CD4-positive, alpha-beta T cell (primary cell): ENCODE measurements at regions not wholly inside any gene's neighbourhood (a gene's known extent, or its start where the extent isn't known, plus 50 kb on each side); places are given as distances from the start of the nearest gene placed in this dataset.

Experiments used
- ATAC-seq: fragments of 200-7000 bp; cut with Tn5 transposase; one replicate; pipeline ENCODE4 v1.10.0; 2022; ENCODE audit warnings: mild to moderate bottlenecking; ENCODE audit not compliant: poor library complexity
- CTCF ChIA-PET: fragments of 350-600 bp; sonication (Branson Sonifier 250); formaldehyde crosslinking; loops from one replicate; lab custom pipeline; 2021; ENCODE audit warnings: antibody characterized with exemption, inconsistent platforms; lab: Charles Lee
- POLR2A ChIA-PET: fragments of 350-600 bp; sonication (Branson Sonifier 250); formaldehyde crosslinking; loops from one replicate; lab custom pipeline; 2021; ENCODE audit warnings: antibody characterized with exemption, inconsistent platforms; lab: Charles Lee
- DNase-seq, 14 experiments: peaks; one replicate each; pipeline ENCODE4 v3.0.0-alpha.2; 2013 to 2020; ENCODE audit warnings: mixed read lengths in 2 of 14
- H3K27ac ChIP-seq, 2 donors: one replicate each; pipeline versions ENCODE4 v1.5.1 to v1.7.0; 2013; ENCODE audit warnings: low read length in 2 of 2, low read depth in 1 of 2, mild to moderate bottlenecking in 1 of 2
- H3K27me3 ChIP-seq, 2 experiments: 1 replicate in 1 of 2; 2 replicates in 1 of 2; pipeline versions ENCODE4 v1.6.1 to v1.7.0; 2013; ENCODE audit warnings: low read length in 2 of 2, control low read depth in 1 of 2, mild to moderate bottlenecking in 1 of 2, moderate library complexity in 1 of 2; ENCODE audit not compliant: insufficient read depth in 2 of 2, control insufficient read depth in 1 of 2
- H3K36me3 ChIP-seq: one replicate; pipeline ENCODE4 v1.6.1; 2013; ENCODE audit warnings: low read length, control low read depth; ENCODE audit not compliant: insufficient read depth
- H3K4me1 ChIP-seq: one replicate; pipeline ENCODE4 v1.6.1; 2013; ENCODE audit warnings: low read length, control low read depth; ENCODE audit not compliant: insufficient read depth
- H3K4me3 ChIP-seq: one replicate; pipeline ENCODE4 v1.5.1; 2013; ENCODE audit warnings: mild to moderate bottlenecking, low read length, moderate library complexity
- H3K9me3 ChIP-seq, 2 experiments: 1 replicate in 1 of 2; 2 replicates in 1 of 2; pipeline versions ENCODE4 v1.6.1 to v1.7.0; 2013; ENCODE audit warnings: low read length in 2 of 2, mild to moderate bottlenecking in 2 of 2, control low read depth in 1 of 2, moderate library complexity in 1 of 2; ENCODE audit not compliant: control insufficient read depth in 1 of 2, insufficient read depth in 1 of 2
- H3K27ac Mint-ChIP-seq: one replicate; pipeline ENCODE4 v1.8.0; 2020; ENCODE audit warnings: mixed read lengths
- H3K27me3 Mint-ChIP-seq: one replicate; pipeline ENCODE4 v1.8.0; 2021; ENCODE audit warnings: mixed read lengths
- H3K36me3 Mint-ChIP-seq: one replicate; pipeline ENCODE4 v1.8.0; 2021; ENCODE audit warnings: low read depth, mixed read lengths
- H3K4me1 Mint-ChIP-seq: one replicate; pipeline ENCODE4 v1.8.0; 2021; ENCODE audit warnings: low read depth, mixed read lengths
- H3K4me3 Mint-ChIP-seq: one replicate; pipeline ENCODE4 v1.8.0; 2020; ENCODE audit warnings: mild to moderate bottlenecking, mixed read lengths
- H3K9me3 Mint-ChIP-seq: one replicate; pipeline ENCODE4 v1.8.0; 2020; ENCODE audit warnings: mixed read lengths
- CTCF ChIP-seq: fragments of 200-600 bp; IDR thresholded peaks from one replicate; pipeline ENCODE4 v1.8.0; 2022; ENCODE audit warnings: antibody characterized with exemption, mild to moderate bottlenecking
- intact Hi-C, 2 experiments: fragments of 100-400 bp; cut with DNase I in 1 of 2; cut with micrococcal nuclease in 1 of 2; formaldehyde crosslinking; loops; one replicate each; pipeline versions ENCODE4 v1.15.1 to v1.9.0; 2023 to 2025; cut with DNase I, micrococcal nuclease

- DNase-seq: no peak
- Mint-ChIP-seq H3K27me3 (no peaks in the 10 kb centered on the region), H3K4me1 (no peaks in the 10 kb centered on the region), H3K27ac (no peak overlapping the region), H3K9me3 (no peaks in the 10 kb centered on the region), H3K4me3 (no peak overlapping the region), H3K36me3 (no peaks in the 10 kb centered on the region)
- Histone ChIP-seq H3K27ac (no peak overlapping the region), H3K9me3 (no peaks in the 10 kb centered on the region), H3K4me3 (no peak overlapping the region), H3K27me3 (no peaks in the 10 kb centered on the region), H3K4me1 (no peaks in the 10 kb centered on the region), H3K36me3 (no peaks in the 10 kb centered on the region)
- ChIA-PET POLR2A (no interaction called here), CTCF (no interaction called here)
- no peak for ATAC-seq
- TF ChIP-seq CTCF: no peak
- intact Hi-C loops: no loop called here
Measured at GRCh38 chr16:85503679-85504231, 109.4 kb upstream of the GSE1 start.

- no peaks in the 10 kb centered on the region for H3K9me3 ChIP-seq
- H3K27me3 Mint-ChIP-seq: no peaks in the 10 kb centered on the region
- ATAC-seq: no peak
- intact Hi-C loops: no loop called here
- H3K27ac Mint-ChIP-seq: no peak overlapping the region
- H3K9me3 Mint-ChIP-seq: no peaks in the 10 kb centered on the region
- no peak for TF ChIP-seq CTCF
- no peaks in the 10 kb centered on the region for H3K27me3 ChIP-seq
- H3K4me3 Mint-ChIP-seq: no peak overlapping the region
- ChIA-PET POLR2A (no interaction called here), CTCF (no interaction called here)
- no peaks in the 10 kb centered on the region for H3K4me1 Mint-ChIP-seq
- no peaks in the 10 kb centered on the region for H3K36me3 Mint-ChIP-seq
- H3K4me3 ChIP-seq: no peak overlapping the region
- no peak overlapping the region for H3K27ac ChIP-seq
- no peaks in the 10 kb centered on the region for H3K36me3 ChIP-seq
- H3K4me1 ChIP-seq: no peaks in the 10 kb centered on the region
- DNase-seq: no peak
Measured at GRCh38 chr16:85504242-85504641, 108.9 kb upstream of the GSE1 start.

GRCh38 chr16:85505794-85506634 lies 107.1 kb upstream of the GSE1 start:
- no peak for TF ChIP-seq CTCF
- H3K36me3 ChIP-seq: no peaks in the 10 kb centered on the region
- H3K4me1 ChIP-seq: no peaks in the 10 kb centered on the region
- H3K27ac Mint-ChIP-seq: no peak overlapping the region
- DNase-seq: no peak
- no peak for ATAC-seq
- CTCF ChIA-PET: no interaction called here
- intact Hi-C loops: no loop called here
- no peaks in the 10 kb centered on the region for H3K27me3 Mint-ChIP-seq
- H3K27ac ChIP-seq: no peak overlapping the region
- H3K9me3 ChIP-seq: no peaks in the 10 kb centered on the region
- no peak overlapping the region for H3K4me3 Mint-ChIP-seq
- no peaks in the 10 kb centered on the region for H3K36me3 Mint-ChIP-seq
- H3K27me3 ChIP-seq: no peaks in the 10 kb centered on the region
- H3K4me1 Mint-ChIP-seq: no peaks in the 10 kb centered on the region
- H3K9me3 Mint-ChIP-seq: no peaks in the 10 kb centered on the region
- no peak overlapping the region for H3K4me3 ChIP-seq
- POLR2A ChIA-PET: no interaction called here
